T47D (cell line): ENCODE measurements at regions not wholly inside any gene's neighbourhood (a gene's known extent, or its start where the extent isn't known, plus 50 kb on each side); places are given as distances from the start of the nearest gene placed in this dataset.

ENCODE experiments used
- DNase-seq, 2 experiments: peaks; one replicate each; pipeline versions ENCODE4 v3.0.0 to v3.0.0-alpha.2; 2011 to 2012; ENCODE audit warnings: low read depth in 1 of 2, low spot score in 1 of 2
- JUND ChIP-seq: IDR thresholded peaks from 2 replicates; pipeline ENCODE4 v1.6.1; 2012; ENCODE audit warnings: low read depth
- in situ Hi-C: cut with HindIII; loops from 2 replicates; pipeline ENCODE4 v1.10.0; 2016; ENCODE audit warnings: low sequenced_read_pairs, low pct_unique_long_range_greater_than_20kb

- DNase-seq = no peak
- in situ Hi-C loops = no loop called here
- TF ChIP-seq JUND = no peak
Observed at GRCh38 chr10:21150166-21150565, 253.1 kb upstream of the NEBL start.

GRCh38 chr10:21146436-21146789 lies 249.3 kb upstream of the NEBL start:
- in situ Hi-C loops = no loop called here
- no peak for TF ChIP-seq JUND
- no peak for DNase-seq

- in situ Hi-C loops = no loop called here
- DNase-seq = no peak
- no peak for TF ChIP-seq JUND
Observed at GRCh38 chr10:21145751-21146435, 248.8 kb upstream of the NEBL start.

GRCh38 chr10:21144047-21144446 lies 246.9 kb upstream of the NEBL start:
- in situ Hi-C loops = no loop called here
- TF ChIP-seq JUND = no peak
- peak in 1 of 2 experiments; percentile 25 for DNase-seq

GRCh38 chr10:21141946-21142492 lies 244.9 kb upstream of the NEBL start:
- TF ChIP-seq JUND = no peak
- no peak for DNase-seq
- in situ Hi-C loops = no loop called here

GRCh38 chr10:21138769-21139340 lies 241.7 kb upstream of the NEBL start:
- in situ Hi-C loops = no loop called here
- no peak for TF ChIP-seq JUND
- no peak for DNase-seq

- no peak for TF ChIP-seq JUND
- DNase-seq = no peak
Observed at GRCh38 chr10:21135023-21135931, 238.2 kb upstream of the NEBL start.

GRCh38 chr10:21134645-21135022 lies 237.5 kb upstream of the NEBL start:
- DNase-seq = no peak
- no peak for TF ChIP-seq JUND
- in situ Hi-C loops = no loop called here

More at GRCh38 chr10:21135023-21135931, 238.2 kb upstream of the NEBL start:
- in situ Hi-C loops = no loop called here

GRCh38 chr10:21130683-21131442 lies 233.8 kb upstream of the NEBL start:
- no peak for TF ChIP-seq JUND
- in situ Hi-C loops = no loop called here
- no peak for DNase-seq

- no peak for TF ChIP-seq JUND
- DNase-seq = no peak
- in situ Hi-C loops = no loop called here
Observed at GRCh38 chr10:21130108-21130507, 233.0 kb upstream of the NEBL start.

- no peak for TF ChIP-seq JUND
- DNase-seq = no peak
- in situ Hi-C loops = no loop called here
Observed at GRCh38 chr10:21125471-21126228, 228.5 kb upstream of the NEBL start.
